H1 (cell line): ENCODE measurements at regions not wholly inside any gene's neighbourhood (a gene's known extent, or its start where the extent isn't known, plus 50 kb on each side); places are given as distances from the start of the nearest gene placed in this dataset.

ENCODE experiments used
- CTCF ChIA-PET: fragments of 300-600 bp; sonication (Branson Sonifier 250); formaldehyde crosslinking; loops from one replicate; lab custom pipeline; 2021; ENCODE audit not compliant: partially characterized antibody; lab: Charles Lee
- POLR2A ChIA-PET: fragments of 300-600 bp; sonication (Branson Sonifier 250); formaldehyde crosslinking; loops from one replicate; lab custom pipeline; 2021; ENCODE audit warnings: inconsistent platforms; ENCODE audit not compliant: partially characterized antibody; lab: Charles Lee
- DNase-seq, 2 experiments: peaks; one replicate each; pipeline versions ENCODE4 v3.0.0 to v3.0.0-alpha.2; 2010 to 2022; ENCODE audit warnings: low spot score in 2 of 2, low read depth in 1 of 2, mixed read lengths in 1 of 2
- FAIRE-seq: peaks from 2 replicates; lab custom pipeline; 2011; peaks lifted over from hg19 to GRCh38; lab: Jason Lieb, UNC
- H2AFZ ChIP-seq: 2 replicates; pipeline ENCODE4 v1.8.1; 2012; ENCODE audit warnings: low read length, inconsistent platforms
- H2AK5ac ChIP-seq: 2 replicates; pipeline ENCODE4 v1.6.1; 2013; ENCODE audit warnings: low read depth, low read length
- H2BK120ac ChIP-seq: replicated peaks from 2 replicates; pipeline ENCODE3; 2013; ENCODE audit warnings: low read depth, low read length, inconsistent platforms
- H2BK12ac ChIP-seq: 2 replicates; pipeline ENCODE4 v1.6.1; 2013; ENCODE audit warnings: low read depth, low read length
- H2BK15ac ChIP-seq: 2 replicates; pipeline ENCODE4 v1.6.1; 2013; ENCODE audit warnings: low read length
- H2BK20ac ChIP-seq: 2 replicates; pipeline ENCODE4 v1.6.1; 2013; ENCODE audit warnings: low read length
- H2BK5ac ChIP-seq: 2 replicates; pipeline ENCODE4 v1.6.1; 2013; ENCODE audit warnings: low read depth, low read length
- H3K14ac ChIP-seq: 2 replicates; pipeline ENCODE4 v1.6.1; 2013; ENCODE audit warnings: inconsistent platforms; ENCODE audit not compliant: insufficient read length
- H3K18ac ChIP-seq: 2 replicates; pipeline ENCODE4 v1.6.1; 2013; ENCODE audit warnings: low read length; ENCODE audit errors: extremely low read depth
- H3K23ac ChIP-seq: 2 replicates; pipeline ENCODE4 v1.6.1; 2013; ENCODE audit warnings: inconsistent platforms; ENCODE audit not compliant: insufficient read length
- H3K23me2 ChIP-seq: 2 replicates; pipeline ENCODE4 v1.6.1; 2013; ENCODE audit warnings: low read depth, low read length
- H3K27ac ChIP-seq: 2 replicates; pipeline ENCODE4 v1.6.1; 2011; ENCODE audit warnings: low read depth, low read length, inconsistent platforms
- H3K27me3 ChIP-seq, 4 experiments: replicated peaks in 1 of 4; 1 replicate in 1 of 4; 2 replicates in 3 of 4; pipeline versions ENCODE4 v1.6.1 to v1.8.1; 2011 to 2013; ENCODE audit warnings: low read length in 3 of 4, mild to moderate bottlenecking in 3 of 4, inconsistent platforms in 2 of 4, mixed read lengths in 2 of 4, moderate library complexity in 1 of 4; ENCODE audit not compliant: control insufficient read depth in 3 of 4, insufficient read depth in 3 of 4; ENCODE audit errors: extremely low read depth in 1 of 4
- H3K36me3 ChIP-seq, 4 experiments: 2 replicates each; pipeline versions ENCODE4 v1.6.1 to v1.8.1; 2011 to 2013; ENCODE audit warnings: mild to moderate bottlenecking in 4 of 4, low read length in 3 of 4, moderate library complexity in 2 of 4, control low read depth in 1 of 4, inconsistent platforms in 1 of 4; ENCODE audit not compliant: insufficient read depth in 4 of 4, control insufficient read depth in 2 of 4
- H3K4ac ChIP-seq: replicated peaks from 2 replicates; pipeline ENCODE3; 2013; ENCODE audit warnings: low read length, low read depth, mixed read lengths, inconsistent platforms; ENCODE audit not compliant: insufficient read length
- H3K4me1 ChIP-seq, 4 experiments: replicated peaks in 1 of 4; 1 replicate in 1 of 4; 2 replicates in 3 of 4; pipeline versions ENCODE4 v1.6.1 to v1.8.1; 2011 to 2013; ENCODE audit warnings: low read length in 3 of 4, inconsistent platforms in 2 of 4, mixed read lengths in 1 of 4; ENCODE audit not compliant: insufficient read depth in 4 of 4, control insufficient read depth in 3 of 4
- H3K4me2 ChIP-seq, 2 experiments: 2 replicates each; pipeline versions ENCODE4 v1.6.1 to v1.8.1; 2011 to 2013; ENCODE audit warnings: low read depth in 2 of 2, low read length in 2 of 2, control low read depth in 1 of 2, inconsistent platforms in 1 of 2, mild to moderate bottlenecking in 1 of 2; ENCODE audit not compliant: insufficient read depth in 1 of 2
- H3K4me3 ChIP-seq, 4 experiments: fragments of 200-600, 300-600 bp in 1 of 4; sonication (generic), shearing (Covaris generic), sonication (Bioruptor Twin) in 1 of 4; 2 replicates each; pipeline versions ENCODE4 v1.5.1 to v1.8.1; 2011 to 2016; ENCODE audit warnings: low read length in 4 of 4, low read depth in 3 of 4, control low read depth in 2 of 4, inconsistent platforms in 2 of 4, mild to moderate bottlenecking in 2 of 4, mixed read lengths in 1 of 4, moderate library complexity in 1 of 4; ENCODE audit not compliant: insufficient read depth in 2 of 4; ENCODE audit errors: extremely low read depth in 1 of 4
- H3K56ac ChIP-seq: replicated peaks from 2 replicates; pipeline ENCODE3; 2013; ENCODE audit warnings: low read depth, mild to moderate bottlenecking, mixed read lengths, low read length, inconsistent platforms; ENCODE audit not compliant: insufficient read length
- H3K79me1 ChIP-seq: 2 replicates; pipeline ENCODE4 v1.6.1; 2013; ENCODE audit warnings: low read depth, low read length, control low read depth
- H3K79me2 ChIP-seq, 2 experiments: 2 replicates each; pipeline versions ENCODE4 v1.6.1 to v1.8.1; 2012 to 2013; ENCODE audit warnings: low read length in 2 of 2, mild to moderate bottlenecking in 2 of 2, inconsistent platforms in 1 of 2; ENCODE audit not compliant: insufficient read depth in 2 of 2, control insufficient read depth in 1 of 2
- H3K9ac ChIP-seq, 4 experiments: replicated peaks in 1 of 4; 1 replicate in 1 of 4; 2 replicates in 3 of 4; pipeline versions ENCODE4 v1.6.1 to v1.8.1; 2011 to 2013; ENCODE audit warnings: low read depth in 3 of 4, low read length in 3 of 4, control low read depth in 2 of 4, mild to moderate bottlenecking in 2 of 4, moderate library complexity in 2 of 4, inconsistent platforms in 1 of 4; ENCODE audit errors: extremely low read depth in 1 of 4
- H3K9me3 ChIP-seq, 2 experiments: 2 replicates each; pipeline versions ENCODE4 v1.6.1 to v1.8.1; 2012 to 2013; ENCODE audit warnings: mild to moderate bottlenecking in 2 of 2, moderate library complexity in 2 of 2, control low read depth in 1 of 2, inconsistent platforms in 1 of 2, low read depth in 1 of 2, low read length in 1 of 2, mixed read lengths in 1 of 2; ENCODE audit not compliant: insufficient read depth in 2 of 2
- H4K20me1 ChIP-seq, 2 experiments: replicated peaks in 1 of 2; 2 replicates each; pipeline versions ENCODE3 to v1.8.1; 2011 to 2013; ENCODE audit warnings: inconsistent platforms in 2 of 2, low read length in 2 of 2, mild to moderate bottlenecking in 1 of 2; ENCODE audit not compliant: insufficient read depth in 2 of 2, control insufficient read depth in 1 of 2
- H4K5ac ChIP-seq: 2 replicates; pipeline ENCODE4 v1.6.1; 2013; ENCODE audit warnings: low read length, low read depth, mixed read lengths, inconsistent platforms; ENCODE audit not compliant: insufficient read length
- H4K8ac ChIP-seq: 2 replicates; pipeline ENCODE4 v1.8.0; 2013; ENCODE audit warnings: mild to moderate bottlenecking, moderate library complexity, low read length, inconsistent platforms; ENCODE audit not compliant: insufficient read depth; ENCODE audit errors: extremely low read depth
- H4K91ac ChIP-seq: replicated peaks from 2 replicates; pipeline ENCODE3; 2013; ENCODE audit warnings: low read length, mixed read lengths, inconsistent platforms; ENCODE audit not compliant: insufficient read length
- ATF3 ChIP-seq: IDR thresholded peaks from 2 replicates; pipeline ENCODE4 v1.6.1; 2011; ENCODE audit warnings: low read depth, mild to moderate bottlenecking, low read length; ENCODE audit not compliant: insufficient read depth
- BCL11A ChIP-seq, 2 experiments: IDR thresholded peaks; one replicate each; pipeline ENCODE4 v1.6.1; 2011; ENCODE audit warnings: low read depth in 2 of 2, low read length in 2 of 2, mild to moderate bottlenecking in 2 of 2
- EGR1 ChIP-seq: IDR thresholded peaks from 2 replicates; pipeline ENCODE4 v1.6.1; 2011; ENCODE audit warnings: low read depth, low read length, borderline replicate concordance
- HDAC2 ChIP-seq, 2 experiments: fragments of 300-600 bp in 1 of 2; sonication (generic) in 1 of 2; IDR thresholded peaks; 2 replicates each; pipeline ENCODE4 v1.6.1; 2011 to 2012; ENCODE audit warnings: low read depth in 2 of 2, low read length in 2 of 2, mild to moderate bottlenecking in 2 of 2, moderate library complexity in 2 of 2, borderline replicate concordance in 1 of 2, inconsistent platforms in 1 of 2
- NANOG ChIP-seq: IDR thresholded peaks from 2 replicates; pipeline ENCODE4 v1.6.1; 2011; ENCODE audit warnings: low read length, low read depth, mild to moderate bottlenecking, inconsistent platforms; ENCODE audit not compliant: insufficient read depth, poor library complexity, severe bottlenecking
- SP2 ChIP-seq: IDR thresholded peaks from 2 replicates; pipeline ENCODE4 v1.6.1; 2012; ENCODE audit warnings: mild to moderate bottlenecking, low read length, inconsistent platforms
- TEAD4 ChIP-seq: IDR thresholded peaks from 2 replicates; pipeline ENCODE4 v1.6.1; 2012; ENCODE audit warnings: low read depth, low read length, inconsistent platforms, mixed read lengths

DNA sequence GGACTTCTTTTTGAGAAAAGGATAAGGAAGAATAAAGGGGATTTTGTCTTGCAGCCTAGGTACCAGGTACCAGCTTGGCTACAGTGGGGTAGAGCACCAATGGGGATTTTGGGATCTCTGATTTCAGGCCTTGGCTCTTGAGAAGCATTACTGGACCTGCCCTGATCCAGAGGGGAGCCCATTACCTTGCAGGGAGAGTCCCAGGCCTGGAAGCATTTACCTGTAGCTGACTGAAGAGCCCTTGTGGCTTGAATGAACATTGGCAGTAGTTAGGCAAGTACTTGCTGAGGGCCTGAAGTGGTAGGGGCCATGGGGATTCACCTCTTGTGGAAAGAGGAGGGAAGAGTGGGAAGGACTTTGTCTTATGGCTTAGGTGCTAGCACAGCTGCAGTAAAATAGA lies 308.2 kb upstream of the FBXO33 start:
- Histone ChIP-seq H3K79me1 (no peaks in the 10 kb centered on the region), H4K20me1 (no peaks in the 10 kb centered on the region), H4K5ac (no peak overlapping the region), H2BK5ac (no peak overlapping the region), H2BK15ac (no peak overlapping the region), H2AFZ (no peak overlapping the region), H3K36me3 (no peaks in the 10 kb centered on the region), H3K9me3 (no peaks in the 10 kb centered on the region), H3K56ac (no peak overlapping the region), H3K79me2 (no peaks in the 10 kb centered on the region), H3K27ac (no peak overlapping the region), H2BK12ac (no peak overlapping the region), H4K91ac (no peak overlapping the region), H2BK120ac (no peak overlapping the region), H2AK5ac (no peak overlapping the region), H3K23ac (no peak overlapping the region), H3K4me2 (no peak overlapping the region), H3K18ac (no peak overlapping the region), H3K23me2 (no peaks in the 10 kb centered on the region), H3K14ac (no peak overlapping the region), H3K4me3 (no peak overlapping the region), H3K27me3 (no peaks in the 10 kb centered on the region), H4K8ac (no peak overlapping the region), H3K9ac (no peak overlapping the region), H2BK20ac (no peak overlapping the region), H3K4ac (no peak overlapping the region), H3K4me1 (no peaks in the 10 kb centered on the region)
- ChIA-PET POLR2A (no interaction called here), CTCF (interaction anchor here (0.6 kb wide), 1 partner anchor 242 kb away, joined by 3 read pairs; no protein-coding TSS in a partner anchor)
- TF ChIP-seq BCL11A (IDR thresholded peaks at IDR 0.05; ENCODE audit: low read depth in 2 of 2, low read length in 2 of 2), result no peak
- TF ChIP-seq HDAC2 (IDR thresholded peaks at IDR 0.05; ENCODE audit: borderline replicate concordance in 1 of 2, low read depth in 2 of 2, low read length in 2 of 2), result no peak
- no peak for TF ChIP-seq TEAD4
- no peak for TF ChIP-seq ATF3
- no peak for TF ChIP-seq EGR1
- no peak for TF ChIP-seq NANOG
- no peak for TF ChIP-seq SP2
- FAIRE-seq (no peak), DNase-seq (no peak)
